Adrenal gland (tissue), 9 donors: ENCODE measurements at regions not wholly inside any gene's neighbourhood (a gene's known extent, or its start where the extent isn't known, plus 50 kb on each side); places are given as distances from the start of the nearest gene placed in this dataset.

Source experiments
- DNase-seq, 7 donors: peaks; one replicate each; pipeline ENCODE4 v3.0.0-alpha.2; 2019 to 2020
- H3K27ac ChIP-seq, 5 donors: fragments of 200-600 bp; sonication (generic) in 4 of 5; 1 replicate in 3 of 5; 2 replicates in 2 of 5; pipeline versions ENCODE4 v1.5.1 to v1.8.0; 2016 to 2020; ENCODE audit warnings: mild to moderate bottlenecking in 1 of 5
- H3K27me3 ChIP-seq: fragments of 200-600 bp; 2 replicates; pipeline ENCODE4 v1.8.0; 2021
- H3K36me3 ChIP-seq, 2 donors: fragments of 200-600 bp; replicated peaks in 1 of 2; 1 replicate in 1 of 2; 2 replicates in 1 of 2; pipeline versions ENCODE4 v1.5.1 to v1.8.0; 2018 to 2022
- H3K4me1 ChIP-seq, 2 donors: fragments of 200-600 bp; replicated peaks in 1 of 2; 1 replicate in 1 of 2; 2 replicates in 1 of 2; pipeline versions ENCODE4 v1.5.1 to v1.8.0; 2018 to 2021
- H3K4me3 ChIP-seq, 4 donors: fragments of 200-600 bp; sonication (generic) in 3 of 4; one replicate each; pipeline ENCODE4 v1.5.1; 2016 to 2018
- H3K9me3 ChIP-seq, 3 donors: fragments of 200-600 bp; sonication (generic) in 1 of 3; replicated peaks in 1 of 3; 1 replicate in 2 of 3; 2 replicates in 1 of 3; pipeline versions ENCODE4 v1.5.1 to v1.8.0; 2016 to 2021
- CTCF ChIP-seq, 6 experiments: fragments of 450-650 bp in 4 of 6; fragments of 200-600 bp in 2 of 6; sonication (generic) in 1 of 6; IDR thresholded peaks; 1 replicate in 5 of 6; 2 replicates in 1 of 6; pipeline versions ENCODE4 v1.5.1 to v1.8.0; 2016 to 2021; ENCODE audit warnings: antibody characterized with exemption in 6 of 6, mild to moderate bottlenecking in 2 of 6, moderate library complexity in 1 of 6
- POLR2A ChIP-seq, 2 donors: fragments of 450-650 bp; IDR thresholded peaks; one replicate each; pipeline ENCODE4 v1.6.1; 2017; ENCODE audit warnings: antibody characterized with exemption in 2 of 2, mild to moderate bottlenecking in 2 of 2, moderate library complexity in 1 of 2
- WGBS, 4 donors: extraction: QIAGEN DNeasy Blood & Tissue Kit in 2 of 4; methylation state at CpG; one replicate each; pipeline versions ENCODE4 v1.1.5 to v1.1.7; 2013 to 2017; 5-methylcytosine and 5-hydroxymethylcytosine counted together
- intact Hi-C, 2 donors: fragments of 100-400 bp; cut with DNase I; formaldehyde crosslinking; loops; one replicate each; pipeline versions ENCODE4 v1.14.1 to v1.15.0; 2022 to 2023
- donor health status: healthy with polysubstance abuse.
- donor health status: Bipolar disorder and iron deficiency.
- donor health status: DM: yes; HTN: yes; CAD: no.
- donor health status: DM: no; HTN: no; CAD: no.
- donor health status: DM: no; HTN: no; CAD: no.

GRCh38 chr16:86429663-86430062 lies 80.7 kb upstream of the FOXF1 start:
- 76 to 85% (median 83%) methylated on average over 12 to 13 of the region's 13 CpGs for WGBS, 4 donors
- Histone ChIP-seq H3K36me3 (no peaks in the 10 kb centered on the region), H3K4me3 (no peak overlapping the region), H3K27ac (no peak overlapping the region), H3K9me3 (no peaks in the 10 kb centered on the region), H3K4me1 (no peaks in the 10 kb centered on the region), H3K27me3 (no peaks in the 10 kb centered on the region)
- intact Hi-C loops = no loop called here
- TF ChIP-seq POLR2A (IDR thresholded peaks at IDR 0.05) (no peak), CTCF (IDR thresholded peaks at IDR 0.05) (no peak)
- DNase-seq = no peak

- Histone ChIP-seq H3K27me3 (no peaks in the 10 kb centered on the region), H3K9me3 (no peaks in the 10 kb centered on the region), H3K27ac (no peak overlapping the region), H3K36me3 (no peaks in the 10 kb centered on the region), H3K4me3 (no peak overlapping the region), H3K4me1 (no peaks in the 10 kb centered on the region)
- TF ChIP-seq CTCF (IDR thresholded peaks at IDR 0.05) (no peak), POLR2A (IDR thresholded peaks at IDR 0.05) (no peak)
- intact Hi-C loops = no loop called here
- WGBS, 4 donors = 65 to 88% (median 73%) methylated on average over 1 to 4 of the region's 4 CpGs
- DNase-seq = no peak
Observed at GRCh38 chr16:86430814-86431213, 79.5 kb upstream of the FOXF1 start.

GRCh38 chr16:86431540-86431939 lies 78.8 kb upstream of the FOXF1 start:
- WGBS, 4 donors = 78 to 92% (median 82%) methylated on average over 6 to 11 of the region's 11 CpGs; no CpG with 5 or more reads in 1 of the 4 donors
- no peak overlapping the region for H3K27ac ChIP-seq
- intact Hi-C loops = no loop called here
- no peaks in the 10 kb centered on the region for H3K27me3 ChIP-seq
- no peak overlapping the region for H3K4me3 ChIP-seq
- no peaks in the 10 kb centered on the region for H3K36me3 ChIP-seq
- H3K9me3 ChIP-seq = no peaks in the 10 kb centered on the region
- TF ChIP-seq POLR2A (IDR thresholded peaks at IDR 0.05) (no peak), CTCF (IDR thresholded peaks at IDR 0.05) (no peak)
- no peak for DNase-seq
- no peaks in the 10 kb centered on the region for H3K4me1 ChIP-seq

- 77 to 89% (median 84%) methylated on average over 16 of the region's 16 CpGs for WGBS, 4 donors
- no peaks in the 10 kb centered on the region for H3K9me3 ChIP-seq
- intact Hi-C loops = no loop called here
- DNase-seq = no peak
- H3K27me3 ChIP-seq = no peaks in the 10 kb centered on the region
- no peak overlapping the region for H3K27ac ChIP-seq
- no peaks in the 10 kb centered on the region for H3K4me1 ChIP-seq
- no peaks in the 10 kb centered on the region for H3K36me3 ChIP-seq
- TF ChIP-seq CTCF (IDR thresholded peaks at IDR 0.05) (no peak), POLR2A (IDR thresholded peaks at IDR 0.05) (no peak)
- H3K4me3 ChIP-seq = no peak overlapping the region
Observed at GRCh38 chr16:86432048-86432447, 78.3 kb upstream of the FOXF1 start.
